H9 (cell line): ENCODE measurements at regions not wholly inside any gene's neighbourhood (a gene's known extent, or its start where the extent isn't known, plus 50 kb on each side); places are given as distances from the start of the nearest gene placed in this dataset.

Source experiments
- DNase-seq: peaks from one replicate; pipeline ENCODE4 v3.0.0-alpha.2; 2017
- H2AFZ ChIP-seq: one replicate; pipeline ENCODE4 v1.6.1; 2013; ENCODE audit warnings: mild to moderate bottlenecking, low read length, control low read depth, moderate library complexity
- H2AK5ac ChIP-seq: 2 replicates; pipeline ENCODE4 v1.6.1; 2013; ENCODE audit warnings: low read length, control low read depth, mixed read lengths; ENCODE audit not compliant: insufficient read length
- H2BK120ac ChIP-seq: one replicate; pipeline ENCODE4 v1.6.1; 2013; ENCODE audit warnings: low read depth, mild to moderate bottlenecking, low read length, control low read depth, inconsistent platforms; ENCODE audit not compliant: poor library complexity, severe bottlenecking
- H2BK12ac ChIP-seq: 2 replicates; pipeline ENCODE4 v1.6.1; 2013; ENCODE audit warnings: low read length, control low read depth, mixed read lengths, low read depth; ENCODE audit not compliant: insufficient read length
- H2BK15ac ChIP-seq: 2 replicates; pipeline ENCODE4 v1.6.1; 2013; ENCODE audit warnings: low read depth, low read length, control low read depth
- H2BK20ac ChIP-seq: one replicate; pipeline ENCODE4 v1.6.1; 2013; ENCODE audit warnings: low read depth, mild to moderate bottlenecking, low read length, control low read depth, inconsistent platforms; ENCODE audit not compliant: poor library complexity, severe bottlenecking
- H2BK5ac ChIP-seq: 2 replicates; pipeline ENCODE4 v1.6.1; 2013; ENCODE audit warnings: low read length, control low read depth, mixed read lengths; ENCODE audit not compliant: insufficient read length
- H3K14ac ChIP-seq: 2 replicates; pipeline ENCODE4 v1.6.1; 2013; ENCODE audit warnings: low read length, control low read depth; ENCODE audit not compliant: insufficient read depth
- H3K18ac ChIP-seq: 2 replicates; pipeline ENCODE4 v1.6.1; 2013; ENCODE audit warnings: low read depth, mild to moderate bottlenecking, mixed read lengths, low read length, control low read depth; ENCODE audit not compliant: insufficient read length
- H3K23ac ChIP-seq: 2 replicates; pipeline ENCODE4 v1.6.1; 2013; ENCODE audit warnings: low read length, control low read depth, mixed read lengths, low read depth; ENCODE audit not compliant: insufficient read length
- H3K23me2 ChIP-seq: 2 replicates; pipeline ENCODE4 v1.6.1; 2013; ENCODE audit warnings: low read depth, mild to moderate bottlenecking, mixed read lengths, low read length, control low read depth; ENCODE audit not compliant: insufficient read length, poor library complexity, severe bottlenecking
- H3K27ac ChIP-seq: 2 replicates; pipeline ENCODE4 v1.5.1; 2013; ENCODE audit warnings: low read length, control low read depth, mixed read lengths, low read depth; ENCODE audit not compliant: insufficient read length
- H3K27me3 ChIP-seq: 2 replicates; pipeline ENCODE4 v1.6.1; 2013; ENCODE audit warnings: low read length, control low read depth, inconsistent platforms; ENCODE audit not compliant: insufficient read depth
- H3K4ac ChIP-seq: 2 replicates; pipeline ENCODE4 v1.6.1; 2013; ENCODE audit warnings: low read depth, mild to moderate bottlenecking, control low read depth, inconsistent platforms, low read length, moderate library complexity
- H3K4me1 ChIP-seq: 2 replicates; pipeline ENCODE4 v1.6.1; 2013; ENCODE audit warnings: low read length, control low read depth, inconsistent platforms; ENCODE audit not compliant: insufficient read depth
- H3K4me2 ChIP-seq: 2 replicates; pipeline ENCODE4 v1.6.1; 2013; ENCODE audit warnings: low read length, control low read depth, mixed read lengths; ENCODE audit not compliant: insufficient read length, insufficient read depth
- H3K56ac ChIP-seq: 2 replicates; pipeline ENCODE4 v1.6.1; 2013; ENCODE audit warnings: low read depth, mild to moderate bottlenecking, mixed read lengths, low read length, control low read depth; ENCODE audit not compliant: insufficient read length
- H3K79me1 ChIP-seq: 2 replicates; pipeline ENCODE4 v1.6.1; 2013; ENCODE audit warnings: low read depth, mild to moderate bottlenecking, moderate library complexity, low read length, control low read depth, inconsistent platforms; ENCODE audit not compliant: insufficient read depth, poor library complexity, severe bottlenecking
- H3K79me2 ChIP-seq: 2 replicates; pipeline ENCODE4 v1.6.1; 2013; ENCODE audit warnings: low read length, control low read depth, inconsistent platforms; ENCODE audit not compliant: insufficient read depth
- H3K9ac ChIP-seq: 2 replicates; pipeline ENCODE4 v1.6.1; 2013; ENCODE audit warnings: low read length, control low read depth, mixed read lengths; ENCODE audit not compliant: insufficient read length; ENCODE audit errors: extremely low read depth
- H3K9me3 ChIP-seq: one replicate; pipeline ENCODE4 v1.6.1; 2013; ENCODE audit warnings: low read depth, low read length, inconsistent platforms; ENCODE audit not compliant: control insufficient read depth
- H3T11ph ChIP-seq: one replicate; pipeline ENCODE4 v1.6.1; 2013; ENCODE audit warnings: mild to moderate bottlenecking, low read length, control low read depth, inconsistent platforms
- H4K20me1 ChIP-seq: one replicate; pipeline ENCODE4 v1.6.1; 2013; ENCODE audit not compliant: control insufficient read depth, insufficient read length, insufficient read depth
- H4K5ac ChIP-seq: 2 replicates; pipeline ENCODE4 v1.6.1; 2013; ENCODE audit warnings: low read depth, mild to moderate bottlenecking, mixed read lengths, low read length, control low read depth; ENCODE audit not compliant: insufficient read length
- H4K8ac ChIP-seq: replicated peaks from 2 replicates; pipeline ENCODE4 v1.6.1; 2013; ENCODE audit warnings: low read length, control low read depth, mixed read lengths, low read depth; ENCODE audit not compliant: insufficient read length
- H4K91ac ChIP-seq: 2 replicates; pipeline ENCODE4 v1.6.1; 2013; ENCODE audit warnings: low read depth, mild to moderate bottlenecking, moderate library complexity, mixed read lengths, low read length, control low read depth; ENCODE audit not compliant: insufficient read length
- H3K27ac Mint-ChIP-seq, 3 experiments: 2 replicates in 2 of 3; 3 replicates in 1 of 3; pipeline ENCODE4 v1.8.0; 2020 to 2021; ENCODE audit warnings: mixed read lengths in 3 of 3, mild to moderate bottlenecking in 1 of 3, moderate library complexity in 1 of 3
- H3K27me3 Mint-ChIP-seq: 2 replicates; pipeline ENCODE4 v1.8.0; 2021; ENCODE audit warnings: low read depth, mild to moderate bottlenecking, moderate library complexity, mixed read lengths
- H3K36me3 Mint-ChIP-seq, 3 experiments: 2 replicates in 2 of 3; 3 replicates in 1 of 3; pipeline ENCODE4 v1.8.0; 2020 to 2021; ENCODE audit warnings: low read depth in 3 of 3, mixed read lengths in 3 of 3; ENCODE audit not compliant: insufficient read depth in 1 of 3
- H3K4me1 Mint-ChIP-seq, 2 experiments: 2 replicates each; pipeline ENCODE4 v1.8.0; 2020; ENCODE audit warnings: mixed read lengths in 2 of 2
- H3K4me3 Mint-ChIP-seq, 2 experiments: 2 replicates in 1 of 2; 3 replicates in 1 of 2; pipeline ENCODE4 v1.8.0; 2020 to 2021; ENCODE audit warnings: mild to moderate bottlenecking in 2 of 2, mixed read lengths in 2 of 2, moderate library complexity in 1 of 2
- H3K9me3 Mint-ChIP-seq, 2 experiments: 2 replicates in 1 of 2; 3 replicates in 1 of 2; pipeline ENCODE4 v1.8.0; 2020; ENCODE audit warnings: mild to moderate bottlenecking in 2 of 2, mixed read lengths in 2 of 2, moderate library complexity in 1 of 2
- CTCF ChIP-seq: fragments of 200-600 bp; sonication (generic); conservative IDR thresholded peaks from 3 replicates; pipeline ENCODE4 v1.8.0; 2021; ENCODE audit warnings: antibody characterized with exemption, mild to moderate bottlenecking
- WGBS: extraction: QIAGEN DNeasy Blood & Tissue Kit; methylation state at CpG from one replicate; pipeline ENCODE4 v1.1.7; 2013; ENCODE audit warnings: missing lambda C conversion rate, low lambda C conversion rate, mixed read lengths; ENCODE audit not compliant: insufficient read length; ENCODE audit errors: extremely low coverage; 5-methylcytosine and 5-hydroxymethylcytosine counted together

DNA sequence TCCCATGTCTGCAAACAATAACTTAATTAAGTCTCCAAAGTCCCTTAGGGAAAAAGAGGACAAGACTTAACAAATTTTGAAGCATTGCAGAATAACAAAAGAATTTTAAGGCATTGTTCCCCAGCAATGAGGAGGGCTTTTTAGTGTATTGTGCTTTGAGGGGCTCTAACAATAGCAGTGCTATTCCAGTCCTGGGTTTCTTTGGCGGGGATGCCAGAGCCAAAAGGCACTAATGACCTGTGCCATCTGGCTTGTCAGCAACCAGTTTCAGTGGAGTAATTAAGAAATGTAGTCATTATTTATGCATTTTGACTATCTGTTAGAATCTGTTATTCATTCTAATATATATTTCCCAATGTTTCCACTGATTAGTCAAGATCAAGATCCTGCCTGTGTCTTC is 575.4 kb downstream of the SPRY1 start:
- no peak overlapping the region for H4K8ac ChIP-seq
- no peaks in the 10 kb centered on the region for H3K23me2 ChIP-seq
- WGBS = no CpG with 5 or more reads among the region's 1 CpG
- TF ChIP-seq CTCF = no peak
- H3K9me3 ChIP-seq = no peaks in the 10 kb centered on the region
- H3T11ph ChIP-seq = no peak overlapping the region
- Mint-ChIP-seq H3K4me1 (peaks cover 28 to 32% of the 10 kb centered on the region in 2 experiments), H3K27ac (no peak overlapping the region), H3K4me3 (no peak overlapping the region), H3K27me3 (no peaks in the 10 kb centered on the region), H3K9me3 (peaks cover 31 to 41% of the 10 kb centered on the region in 2 experiments), H3K36me3 (peaks cover 23 to 34% (median 30%) of the 10 kb centered on the region in 3 experiments)
- no peaks in the 10 kb centered on the region for H4K20me1 ChIP-seq
- no peak overlapping the region for H2BK120ac ChIP-seq
- no peak overlapping the region for H3K4ac ChIP-seq
- no peak overlapping the region for H4K5ac ChIP-seq
- no peak overlapping the region for H3K23ac ChIP-seq
- no peak overlapping the region for H4K91ac ChIP-seq
- H3K27ac ChIP-seq = no peak overlapping the region
- DNase-seq = no peak
- peaks cover 9% of the 10 kb centered on the region; the same call in 1 of the 2 replicates for H3K4me1 ChIP-seq
- no peak overlapping the region for H2BK15ac ChIP-seq
- H3K79me1 ChIP-seq = no peaks in the 10 kb centered on the region
- H2BK20ac ChIP-seq = no peak overlapping the region
- H3K27me3 ChIP-seq = no peaks in the 10 kb centered on the region
- no peak overlapping the region for H2AK5ac ChIP-seq
- no peak overlapping the region for H3K56ac ChIP-seq
- no peak overlapping the region for H2BK5ac ChIP-seq
- H2AFZ ChIP-seq = no peak overlapping the region
- no peak overlapping the region for H3K18ac ChIP-seq
- no peaks in the 10 kb centered on the region for H3K79me2 ChIP-seq
- no peak overlapping the region for H3K14ac ChIP-seq
- no peak overlapping the region for H3K4me2 ChIP-seq
- H2BK12ac ChIP-seq = no peak overlapping the region
- H3K9ac ChIP-seq = no peak overlapping the region
